Liver (tissue), 8 donors: ENCODE measurements at regions not wholly inside any gene's neighbourhood (a gene's known extent, or its start where the extent isn't known, plus 50 kb on each side); places are given as distances from the start of the nearest gene placed in this dataset.

Source experiments
- DNase-seq: peaks from one replicate; pipeline ENCODE4 v3.0.0-alpha.2; 2017; ENCODE audit warnings: low spot score
- H3K27ac ChIP-seq, 2 donors: one replicate each; pipeline ENCODE4 v1.7.0; 2013; ENCODE audit warnings: inconsistent platforms in 2 of 2, low read length in 2 of 2, control low read depth in 1 of 2, low read depth in 1 of 2, mild to moderate bottlenecking in 1 of 2
- H3K27me3 ChIP-seq, 4 donors: one replicate each; pipeline versions ENCODE4 v1.6.1 to v1.7.0; 2013; ENCODE audit warnings: low read length in 3 of 4, inconsistent platforms in 1 of 4, mild to moderate bottlenecking in 1 of 4, moderate library complexity in 1 of 4; ENCODE audit not compliant: control insufficient read depth in 4 of 4, insufficient read depth in 4 of 4
- H3K36me3 ChIP-seq, 4 donors: one replicate each; pipeline versions ENCODE4 v1.6.1 to v1.7.0; 2013; ENCODE audit warnings: low read length in 3 of 4, mild to moderate bottlenecking in 3 of 4, low read depth in 1 of 4, moderate library complexity in 1 of 4; ENCODE audit not compliant: control insufficient read depth in 4 of 4, insufficient read depth in 3 of 4
- H3K4me1 ChIP-seq, 4 donors: one replicate each; pipeline versions ENCODE4 v1.6.1 to v1.7.0; 2013; ENCODE audit warnings: low read length in 3 of 4, mild to moderate bottlenecking in 3 of 4, moderate library complexity in 1 of 4; ENCODE audit not compliant: control insufficient read depth in 4 of 4, insufficient read depth in 4 of 4
- H3K4me3 ChIP-seq, 3 donors: one replicate each; pipeline versions ENCODE4 v1.6.1 to v1.7.0; 2013; ENCODE audit warnings: low read length in 3 of 3, control low read depth in 1 of 3, low read depth in 1 of 3, mild to moderate bottlenecking in 1 of 3
- H3K9ac ChIP-seq, 2 donors: one replicate each; pipeline ENCODE4 v1.7.0; 2013; ENCODE audit warnings: low read length in 2 of 2, mild to moderate bottlenecking in 2 of 2, moderate library complexity in 2 of 2, control low read depth in 1 of 2, low read depth in 1 of 2
- H3K9me3 ChIP-seq, 4 donors: one replicate each; pipeline versions ENCODE4 v1.6.1 to v1.7.0; 2013; ENCODE audit warnings: low read length in 3 of 4; ENCODE audit not compliant: control insufficient read depth in 4 of 4
- ATF3 ChIP-seq: IDR thresholded peaks from 2 replicates; pipeline ENCODE4 v1.6.1; 2016; ENCODE audit warnings: antibody characterized with exemption
- CTCF ChIP-seq: fragments of 150-350 bp; IDR thresholded peaks from 2 replicates; pipeline ENCODE4 v1.5.1; 2017; ENCODE audit warnings: improper control_type of control experiment, low read depth, low read length; ENCODE audit not compliant: missing input control
- EGR1 ChIP-seq, 2 donors: IDR thresholded peaks; 2 replicates each; pipeline ENCODE4 v1.6.1; 2016 to 2018; ENCODE audit warnings: antibody characterized with exemption in 2 of 2, low read depth in 2 of 2
- FOXA2 ChIP-seq: IDR thresholded peaks from 2 replicates; pipeline ENCODE4 v1.6.1; 2016; ENCODE audit warnings: antibody characterized with exemption
- HNF4A ChIP-seq, 2 donors: conservative IDR thresholded peaks; 2 replicates each; pipeline ENCODE4 v1.6.1; 2016; ENCODE audit warnings: antibody characterized with exemption in 2 of 2, mild to moderate bottlenecking in 2 of 2
- HNF4G ChIP-seq: IDR thresholded peaks from 2 replicates; pipeline ENCODE4 v1.6.1; 2016; ENCODE audit warnings: antibody characterized with exemption
- JUND ChIP-seq, 2 donors: IDR thresholded peaks; 2 replicates each; pipeline ENCODE4 v1.6.1; 2016; ENCODE audit warnings: antibody characterized with exemption in 2 of 2
- MAX ChIP-seq: IDR thresholded peaks from 2 replicates; pipeline ENCODE4 v1.6.1; 2016; ENCODE audit warnings: antibody characterized with exemption
- NR2F2 ChIP-seq: IDR thresholded peaks from 2 replicates; pipeline ENCODE4 v1.6.1; 2016; ENCODE audit warnings: antibody characterized with exemption
- RAD21 ChIP-seq, 2 donors: IDR thresholded peaks; 2 replicates each; pipeline ENCODE4 v1.6.1; 2016; ENCODE audit warnings: antibody characterized with exemption in 2 of 2, mild to moderate bottlenecking in 2 of 2
- REST ChIP-seq: IDR thresholded peaks from 2 replicates; pipeline ENCODE4 v1.6.1; 2016; ENCODE audit warnings: antibody characterized with exemption, mild to moderate bottlenecking
- RXRA ChIP-seq, 2 donors: IDR thresholded peaks; 2 replicates each; pipeline ENCODE4 v1.6.1; 2017 to 2018; ENCODE audit warnings: antibody characterized with exemption in 2 of 2, mild to moderate bottlenecking in 1 of 2
- SP1 ChIP-seq: IDR thresholded peaks from 2 replicates; pipeline ENCODE4 v1.6.1; 2018; ENCODE audit warnings: antibody characterized with exemption, mild to moderate bottlenecking
- TAF1 ChIP-seq: conservative IDR thresholded peaks from 2 replicates; pipeline ENCODE4 v1.6.1; 2016; ENCODE audit warnings: antibody characterized with exemption, mild to moderate bottlenecking
- YY1 ChIP-seq: IDR thresholded peaks from 2 replicates; pipeline ENCODE4 v1.6.1; 2016; ENCODE audit warnings: antibody characterized with exemption, mild to moderate bottlenecking
- WGBS: extraction: QIAGEN DNeasy Blood & Tissue Kit; methylation state at CpG from one replicate; pipeline ENCODE4 v1.1.7; 2013; 5-methylcytosine and 5-hydroxymethylcytosine counted together
- donor health status: healthy.
- donor health status: healthy.
- donor health status: healthy.
- donor health status: healthy.
- donor health status: healthy.

GRCh38 chr3:30989276-30990030 lies 95.0 kb upstream of the GADL1 start:
- TF ChIP-seq FOXA2 (no peak), CTCF (no peak), MAX (no peak), YY1 (no peak), TAF1 (no peak), NR2F2 (no peak), SP1 (no peak), HNF4A (conservative IDR thresholded peaks at IDR 0.05) (no peak), JUND (IDR thresholded peaks at IDR 0.05) (no peak)
- Histone ChIP-seq H3K4me3 (no peak overlapping the region), H3K27ac (no peak overlapping the region), H3K9ac (no peak overlapping the region), H3K27me3 (peaks cover 0 to 3% (median 0%) of the 10 kb centered on the region in 4 donors), H3K9me3 (peaks cover 0 to under 1% (median 0%) of the 10 kb centered on the region in 4 donors), H3K36me3 (no peaks in the 10 kb centered on the region), H3K4me1 (peaks cover 0 to 7% (median 0%) of the 10 kb centered on the region in 4 donors)
- WGBS: 84% methylated on average over 2 of the region's 2 CpGs
- no peak for DNase-seq

GRCh38 chr3:30996467-30996866 lies 102.0 kb upstream of the GADL1 start:
- 45% methylated on average over 2 of the region's 2 CpGs for WGBS

GRCh38 chr3:31002730-31003129 lies 108.3 kb upstream of the GADL1 start:
- Histone ChIP-seq H3K36me3 (no peaks in the 10 kb centered on the region), H3K9me3 (no peaks in the 10 kb centered on the region), H3K27ac (no peak overlapping the region), H3K4me1 (no peaks in the 10 kb centered on the region), H3K4me3 (no peak overlapping the region), H3K9ac (no peak overlapping the region), H3K27me3 (peaks cover 0 to 3% (median 0%) of the 10 kb centered on the region in 4 donors)
- DNase-seq: no peak
- no peak for TF ChIP-seq CTCF
- no peak for TF ChIP-seq ATF3
- no peak for TF ChIP-seq SP1
- no peak for TF ChIP-seq RXRA (IDR thresholded peaks at IDR 0.05)
- TF ChIP-seq JUND (IDR thresholded peaks at IDR 0.05): no peak
- no peak for TF ChIP-seq RAD21 (IDR thresholded peaks at IDR 0.05)
- TF ChIP-seq YY1: no peak
- TF ChIP-seq HNF4A (conservative IDR thresholded peaks at IDR 0.05): no peak
- TF ChIP-seq TAF1: no peak
- no peak for TF ChIP-seq HNF4G
- no peak for TF ChIP-seq REST
- TF ChIP-seq NR2F2: no peak
- WGBS: 88% methylated on average over 3 of the region's 3 CpGs

More at GRCh38 chr3:30996467-30996866, 102.0 kb upstream of the GADL1 start:
- H3K9ac ChIP-seq: no peak overlapping the region
- no peak overlapping the region for H3K27ac ChIP-seq
- no peak for DNase-seq
- TF ChIP-seq EGR1 (IDR thresholded peaks at IDR 0.05; ENCODE audit: low read depth in 2 of 2) (no peak), FOXA2 (no peak), ATF3 (no peak)
- H3K27me3 ChIP-seq: no peaks in the 10 kb centered on the region
- no peaks in the 10 kb centered on the region for H3K4me1 ChIP-seq
- H3K36me3 ChIP-seq: no peaks in the 10 kb centered on the region
- peaks cover 0 to 2% (median 0%) of the 10 kb centered on the region in 4 donors for H3K9me3 ChIP-seq
- no peak overlapping the region for H3K4me3 ChIP-seq
